ENCODE measurements at regions not wholly inside any gene's neighbourhood (a gene's known extent, or its start where the extent isn't known, plus 50 kb on each side); places are given as distances from the start of the nearest gene placed in this dataset.
A peak's percentile ranks its signal among the peaks of the same experiment; 100 is the strongest.

DNA sequence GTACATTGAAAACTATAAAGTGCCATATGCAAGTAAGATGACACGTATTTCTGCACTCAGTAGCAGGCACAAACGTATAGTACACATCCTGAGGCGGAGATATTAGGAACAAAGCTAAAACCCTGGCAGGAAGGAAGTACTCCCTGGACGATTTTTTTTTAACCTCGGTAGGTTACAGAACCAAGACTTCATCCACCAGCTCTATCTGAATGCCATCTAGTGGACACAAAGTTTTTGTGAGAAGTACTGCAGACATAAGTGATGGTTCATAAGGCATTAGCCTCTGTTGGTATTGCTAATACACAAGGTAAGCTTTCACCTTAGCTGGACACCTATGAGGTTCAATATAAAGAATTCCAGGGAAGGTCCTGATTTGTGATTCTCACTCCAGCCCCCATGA, 83.0 kb upstream of the CCDC196 start:
- peak; percentile 42 for DNase-seq (ENCODE audit: low read depth)

DNA sequence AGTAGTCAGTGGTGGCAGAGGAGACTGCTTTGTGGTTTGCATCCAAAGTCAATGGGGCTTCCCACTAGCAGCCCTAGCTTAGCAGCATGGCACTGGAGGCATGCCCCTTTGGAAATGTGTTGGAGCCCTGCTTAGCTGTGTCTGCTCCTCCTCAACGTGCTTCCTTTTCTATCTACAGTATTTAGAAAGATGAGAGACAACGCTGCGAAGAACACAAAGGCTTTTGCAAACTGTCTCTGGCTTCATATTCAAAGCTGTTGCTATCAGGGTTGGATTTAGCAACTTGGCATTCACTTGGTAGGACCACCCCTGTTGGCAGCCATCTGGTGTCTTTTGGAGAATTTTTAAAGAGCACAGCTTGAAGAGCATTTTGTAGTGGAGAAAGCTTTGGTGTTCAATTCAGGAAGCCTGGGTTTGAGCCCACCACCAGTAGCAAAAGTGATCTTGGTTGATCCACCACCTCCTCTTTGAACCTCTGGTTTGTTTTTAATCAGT, 82.1 kb upstream of the CCDC196 start:
- DNase-seq (ENCODE audit: low read depth), result no peak

DNA sequence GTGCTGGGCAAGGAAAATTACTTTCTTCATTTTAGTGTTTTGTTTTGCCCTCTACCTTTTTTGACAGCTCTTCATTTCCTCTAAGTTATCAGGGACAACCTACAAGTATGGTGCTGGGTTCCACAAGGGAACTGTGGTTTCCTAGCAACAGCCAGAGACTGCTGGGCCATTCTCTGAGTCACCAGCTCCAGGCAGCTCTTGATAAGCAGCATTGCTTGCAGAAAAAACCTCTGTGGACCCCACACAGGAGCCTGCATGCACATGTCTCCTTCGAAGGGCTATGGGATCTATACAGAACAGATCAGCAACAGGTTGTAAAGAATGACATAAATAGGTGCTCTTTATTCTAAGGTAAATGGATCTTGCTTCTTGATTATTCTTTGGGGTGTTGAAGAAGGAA, 81.0 kb upstream of the CCDC196 start:
- peak; percentile 19 for DNase-seq (ENCODE audit: low read depth)

DNA sequence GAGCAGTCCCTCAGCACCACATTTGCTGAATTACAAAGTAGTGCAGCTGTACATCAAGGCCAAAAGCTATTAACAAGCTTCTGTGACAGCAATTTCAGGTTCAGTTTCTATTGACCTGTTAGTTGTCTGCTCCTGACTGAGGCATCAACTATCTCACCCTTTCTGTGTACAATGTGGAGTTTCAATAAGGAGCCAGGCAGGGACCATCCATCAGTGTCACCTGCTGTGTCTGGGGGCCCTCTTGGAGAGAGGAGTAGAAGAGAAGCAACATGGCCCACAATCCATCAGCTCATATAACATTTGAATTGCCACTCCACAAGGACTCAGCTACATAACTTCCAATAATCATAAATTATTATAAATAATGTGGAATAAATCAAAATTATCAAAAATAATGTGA, 72.3 kb upstream of the CCDC196 start:
- DNase-seq (ENCODE audit: low read depth), result no peak

DNA sequence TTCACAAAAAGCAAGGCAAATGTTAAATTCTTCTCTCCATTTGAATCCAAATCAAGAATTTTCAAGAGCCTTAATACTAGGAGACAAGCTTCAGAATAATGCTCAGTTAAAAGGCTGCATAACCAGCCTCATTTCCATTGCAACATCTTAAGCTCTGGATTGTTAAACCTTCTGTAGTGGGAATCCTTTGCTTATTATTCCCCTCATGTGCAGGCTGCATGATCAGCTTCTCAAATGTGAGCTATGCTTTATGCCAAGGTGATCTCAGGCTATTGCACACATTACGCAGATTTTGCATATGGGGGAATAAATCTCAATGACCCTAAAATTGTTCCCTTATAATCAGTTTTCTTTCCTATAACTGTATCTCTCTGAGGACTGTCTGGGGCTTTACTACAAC, 71.7 kb upstream of the CCDC196 start:
- no peak for DNase-seq (ENCODE audit: low read depth)

DNA sequence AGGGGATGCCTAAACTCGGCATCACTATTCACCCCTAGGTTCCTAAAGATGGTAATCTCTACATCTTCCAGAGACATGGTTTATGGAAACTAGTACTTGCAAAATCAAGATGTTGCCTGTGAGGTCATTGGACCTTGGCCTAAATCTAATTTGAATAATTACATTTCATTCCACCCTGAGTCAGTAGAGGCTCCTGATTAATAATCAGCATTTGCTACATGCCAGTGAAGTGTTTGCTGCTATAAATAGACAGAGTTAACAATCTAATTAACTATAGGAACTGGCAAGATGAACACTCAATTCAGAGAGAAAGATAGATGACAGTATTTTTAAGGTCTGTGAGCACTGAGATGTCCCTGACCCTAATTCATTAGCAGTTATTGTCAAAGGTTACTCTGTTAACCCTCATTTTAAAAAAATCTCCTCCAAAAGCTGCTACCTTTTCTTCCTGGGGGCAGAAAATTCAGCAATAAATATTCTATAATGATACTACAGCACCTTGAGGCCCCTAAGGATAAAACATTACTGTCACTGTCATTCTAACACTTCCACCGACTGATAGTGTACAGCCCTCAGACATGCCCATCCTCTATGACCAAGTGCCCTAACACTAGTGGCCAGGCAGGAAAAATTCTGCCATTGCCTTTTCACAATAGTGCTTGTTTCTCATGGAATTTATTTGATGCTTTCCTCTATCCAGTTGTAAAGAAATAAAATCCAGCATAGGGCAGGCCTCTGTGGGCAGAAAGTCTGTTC, 65.7 kb upstream of the CCDC196 start:
- DNase-seq (ENCODE audit: low read depth), result no peak

DNA sequence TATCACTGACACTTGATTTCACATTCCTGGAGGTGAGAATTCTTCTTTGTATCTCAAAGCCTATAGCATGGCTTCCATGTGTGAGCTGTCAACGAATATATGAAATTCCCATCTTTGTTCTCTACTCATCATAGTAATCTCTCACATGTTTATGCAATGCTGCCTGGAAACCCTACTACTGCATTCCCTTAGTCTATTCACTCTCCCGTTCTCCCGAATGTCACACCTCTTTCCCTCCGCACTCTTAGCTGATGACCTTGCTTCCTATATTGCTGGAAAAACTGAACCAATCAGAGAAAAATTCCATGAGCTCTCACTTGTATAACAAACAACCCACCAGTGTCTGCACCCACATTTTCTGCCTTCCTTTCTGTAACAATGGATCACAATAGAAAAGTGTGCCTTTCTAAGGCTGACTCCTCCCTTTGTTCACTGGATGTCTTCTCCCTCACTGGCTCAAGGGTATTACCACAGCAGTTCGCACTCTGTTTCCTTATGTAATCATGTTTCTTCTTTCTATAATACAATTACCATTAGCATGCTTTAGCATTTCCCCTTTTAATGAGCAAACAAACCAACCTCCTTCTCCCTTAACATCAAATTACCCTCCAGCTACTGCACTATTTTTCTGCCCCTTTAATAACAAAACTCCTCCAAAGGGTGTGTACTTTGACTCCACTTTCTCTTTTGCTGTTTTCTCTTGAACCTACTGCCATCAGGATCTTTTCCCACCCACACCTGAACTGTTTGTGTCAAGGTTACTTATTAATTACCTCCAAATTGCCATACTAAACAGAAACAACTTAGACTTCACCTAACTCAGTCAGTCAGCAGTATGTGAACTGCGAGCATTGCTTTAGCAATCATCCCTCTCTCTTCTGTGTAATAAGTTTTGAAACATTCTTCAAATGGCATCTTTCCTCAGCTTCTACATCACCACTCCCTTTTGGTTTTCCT, 63.9 kb upstream of the CCDC196 start:
- no peak for DNase-seq (ENCODE audit: low read depth)

DNA sequence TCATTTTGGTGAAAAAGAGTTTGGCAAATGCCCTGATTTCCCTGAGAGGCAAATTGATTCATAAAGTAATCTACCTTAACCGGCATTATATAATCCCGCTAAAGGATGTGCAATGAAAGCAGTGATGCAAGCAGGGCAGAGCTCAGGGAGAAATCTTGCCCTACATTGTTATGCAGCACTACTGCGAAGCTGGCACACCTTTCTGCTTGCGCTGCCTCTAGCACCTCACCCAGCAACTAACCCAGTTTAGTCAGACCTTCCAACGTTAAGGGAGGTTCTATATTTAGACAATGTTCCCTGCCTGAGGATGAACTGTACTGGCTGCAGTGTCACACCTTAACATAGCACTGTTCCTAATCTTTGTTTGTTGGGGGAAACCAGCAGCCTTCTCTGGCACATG, 60.8 kb upstream of the CCDC196 start:
- DNase-seq (ENCODE audit: low read depth), result no peak

DNA sequence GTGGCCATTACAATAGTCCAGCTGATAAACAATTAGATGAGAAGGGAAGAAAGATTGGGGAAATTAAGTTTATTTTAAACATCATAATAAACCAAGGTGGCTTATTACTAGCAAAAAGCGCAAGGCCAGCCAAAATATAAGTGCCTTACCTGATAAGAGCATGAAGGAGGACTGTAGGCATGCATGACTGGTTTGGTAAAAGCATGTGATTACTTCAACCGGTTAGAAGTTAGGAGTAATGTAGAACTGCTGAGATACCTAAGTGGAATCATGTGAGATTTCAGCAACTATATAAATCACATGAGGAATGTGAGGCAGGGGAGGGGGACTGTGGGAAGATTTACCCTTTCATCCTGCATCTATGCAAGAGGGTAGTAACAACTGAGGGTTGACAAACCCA, 59.7 kb upstream of the CCDC196 start:
- DNase-seq (ENCODE audit: low read depth), result no peak

DNA sequence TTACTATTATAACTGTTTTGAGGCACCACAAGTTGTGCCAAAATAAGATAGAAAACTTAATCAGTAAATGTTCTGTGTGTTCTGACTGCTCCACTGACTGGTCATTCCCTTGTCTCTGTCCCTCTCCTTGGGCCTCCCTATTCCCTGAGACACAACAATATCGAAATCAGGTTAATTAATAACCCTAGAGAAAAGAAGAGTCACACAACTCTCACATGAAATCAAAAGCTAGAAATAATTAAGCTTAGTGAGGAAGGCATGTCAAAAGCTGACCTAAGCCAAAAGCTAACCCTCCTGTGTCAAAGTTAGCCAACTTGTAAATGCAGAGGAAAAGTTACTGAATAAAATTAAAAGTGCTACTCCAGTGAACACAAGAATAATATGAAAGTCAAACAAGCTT, 53.8 kb upstream of the CCDC196 start:
- no peak for DNase-seq (ENCODE audit: low read depth)

DNA sequence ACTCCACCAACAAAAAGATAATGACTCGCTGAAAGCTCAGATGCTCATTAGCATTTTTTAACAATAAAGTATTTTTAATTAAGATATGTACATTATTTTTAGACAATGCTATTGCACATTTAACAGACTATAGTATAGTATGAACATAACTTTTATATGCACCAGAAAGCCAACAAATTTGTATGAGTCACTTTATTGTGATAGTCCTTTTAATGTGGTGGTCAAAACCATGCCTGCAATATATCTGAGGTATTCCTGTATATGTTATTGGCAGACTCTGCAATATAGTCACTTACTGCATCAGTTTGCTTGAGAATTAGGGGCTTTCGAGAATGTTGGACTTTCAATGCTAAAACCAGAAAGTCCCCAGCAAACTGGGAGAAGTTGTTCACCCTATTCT, 51.7 kb upstream of the CCDC196 start:
- DNase-seq (ENCODE audit: low read depth), result no peak

DNA sequence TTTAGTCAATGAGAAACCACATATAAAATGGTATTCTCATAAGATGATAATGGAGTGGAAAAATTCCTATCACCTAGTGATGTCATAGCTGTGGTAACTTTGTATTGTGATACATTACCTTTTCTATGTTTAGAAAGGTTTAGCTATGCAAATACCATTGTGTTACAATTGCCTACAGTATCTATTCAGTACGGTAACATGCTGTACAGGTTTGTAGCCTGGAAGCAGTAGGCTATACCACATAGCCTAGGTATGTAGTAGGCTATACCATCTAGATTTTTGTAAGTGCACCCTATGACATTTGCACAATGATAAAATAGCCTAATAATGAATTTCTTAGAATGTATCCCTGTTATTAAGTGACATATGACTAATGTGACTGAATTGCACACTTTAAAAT, 50.5 kb upstream of the CCDC196 start:
- no peak for DNase-seq (ENCODE audit: low read depth)

Measured in LHCN-M2 (cell line).